ENCODE measurements at regions not wholly inside any gene's neighbourhood (a gene's known extent, or its start where the extent isn't known, plus 50 kb on each side); places are given as distances from the start of the nearest gene placed in this dataset.
"Not testable (repeated sequence)": the region's sequence is repeated elsewhere in the genome, so short reads cannot be mapped to it uniquely, and the experiment has no call there.

DNA sequence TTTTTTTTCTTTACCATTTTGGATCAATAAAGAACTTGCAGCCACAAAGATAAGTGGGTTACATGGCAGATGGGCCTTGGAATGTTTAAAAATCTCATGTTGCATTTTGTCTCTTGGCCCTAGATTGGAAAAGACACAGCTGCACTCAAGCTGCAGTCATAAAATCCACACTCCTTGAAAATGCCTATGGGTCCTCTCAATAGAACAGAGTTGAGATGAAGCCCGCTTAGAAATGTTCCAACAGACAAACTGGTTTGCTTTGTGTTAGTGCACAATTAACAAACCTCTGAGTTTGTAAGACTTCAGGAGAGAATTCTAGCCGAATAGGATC, 401.2 kb upstream of the CDIN1 start:
- TF ChIP-seq, protein P1, sequence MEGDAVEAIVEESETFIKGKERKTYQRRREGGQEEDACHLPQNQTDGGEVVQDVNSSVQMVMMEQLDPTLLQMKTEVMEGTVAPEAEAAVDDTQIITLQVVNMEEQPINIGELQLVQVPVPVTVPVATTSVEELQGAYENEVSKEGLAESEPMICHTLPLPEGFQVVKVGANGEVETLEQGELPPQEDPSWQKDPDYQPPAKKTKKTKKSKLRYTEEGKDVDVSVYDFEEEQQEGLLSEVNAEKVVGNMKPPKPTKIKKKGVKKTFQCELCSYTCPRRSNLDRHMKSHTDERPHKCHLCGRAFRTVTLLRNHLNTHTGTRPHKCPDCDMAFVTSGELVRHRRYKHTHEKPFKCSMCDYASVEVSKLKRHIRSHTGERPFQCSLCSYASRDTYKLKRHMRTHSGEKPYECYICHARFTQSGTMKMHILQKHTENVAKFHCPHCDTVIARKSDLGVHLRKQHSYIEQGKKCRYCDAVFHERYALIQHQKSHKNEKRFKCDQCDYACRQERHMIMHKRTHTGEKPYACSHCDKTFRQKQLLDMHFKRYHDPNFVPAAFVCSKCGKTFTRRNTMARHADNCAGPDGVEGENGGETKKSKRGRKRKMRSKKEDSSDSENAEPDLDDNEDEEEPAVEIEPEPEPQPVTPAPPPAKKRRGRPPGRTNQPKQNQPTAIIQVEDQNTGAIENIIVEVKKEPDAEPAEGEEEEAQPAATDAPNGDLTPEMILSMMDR (IDR thresholded peaks at IDR 0.05; ENCODE audit: unreplicated experiment in 3 of 3): no peak

DNA sequence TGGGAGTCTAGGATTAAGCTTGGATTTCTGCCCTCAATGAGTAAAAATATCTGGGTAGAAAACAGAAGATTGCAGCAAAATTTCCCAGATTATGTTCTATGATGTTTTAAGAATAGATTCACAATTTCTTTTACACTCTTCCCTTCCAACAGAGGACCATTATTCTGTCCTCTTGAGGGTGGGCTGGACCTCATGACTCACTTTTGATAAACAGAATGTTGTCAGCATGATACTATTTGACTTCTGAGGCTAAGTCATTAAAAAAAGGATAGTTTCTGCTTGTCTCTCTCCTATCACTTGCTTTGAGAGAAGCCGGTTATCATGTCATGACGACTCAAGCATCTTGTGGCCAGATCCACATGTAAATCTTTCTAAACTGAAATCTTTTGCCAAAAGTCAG, 396.2 kb upstream of the CDIN1 start:
- Mint-ChIP-seq H3K9me3 (peaks cover 3% of the 10 kb centered on the region), H3K36me3 (ENCODE audit: low read depth) (no peaks in the 10 kb centered on the region), H3K4me1 (peaks cover 20% of the 10 kb centered on the region), H3K27ac (no peak overlapping the region), H3K4me3 (no peak overlapping the region), H3K27me3 (ENCODE audit: low read depth) (no peaks in the 10 kb centered on the region)
- TF ChIP-seq, protein P1 (IDR thresholded peaks at IDR 0.05; ENCODE audit: unreplicated experiment in 3 of 3): no peak

More for the DNA sequence above, 401.2 kb upstream of the CDIN1 start:
- H3K36me3 Mint-ChIP-seq (ENCODE audit: low read depth): no peaks in the 10 kb centered on the region
- no peaks in the 10 kb centered on the region for H3K9me3 Mint-ChIP-seq
- peak overlapping the region; percentile 88 to 96 (median 92) for H3K27ac Mint-ChIP-seq
- H3K4me3 Mint-ChIP-seq: no peak overlapping the region
- peaks cover 37% of the 10 kb centered on the region for H3K4me1 Mint-ChIP-seq
- no peaks in the 10 kb centered on the region for H3K27me3 Mint-ChIP-seq (ENCODE audit: low read depth)

GRCh38 chr15:36185438-36185837, 394.0 kb upstream of the CDIN1 start:
- Mint-ChIP-seq H3K4me3 (no peak overlapping the region), H3K27ac (peak overlapping the region; percentile 21 to 57 (median 56)), H3K9me3 (peaks cover 8% of the 10 kb centered on the region), H3K4me1 (peaks cover 11% of the 10 kb centered on the region), H3K36me3 (ENCODE audit: low read depth) (no peaks in the 10 kb centered on the region), H3K27me3 (ENCODE audit: low read depth) (no peaks in the 10 kb centered on the region)
- TF ChIP-seq, protein P1 (IDR thresholded peaks at IDR 0.05; ENCODE audit: unreplicated experiment in 3 of 3): no peak

- no peaks in the 10 kb centered on the region for H3K27me3 Mint-ChIP-seq (ENCODE audit: low read depth)
- H3K9me3 Mint-ChIP-seq: peaks cover 8% of the 10 kb centered on the region
- no peaks in the 10 kb centered on the region for H3K36me3 Mint-ChIP-seq (ENCODE audit: low read depth)
- peak overlapping the region in 2 of 3 experiments; percentile 56 to 57 for H3K27ac Mint-ChIP-seq
- TF ChIP-seq, protein P1 (IDR thresholded peaks at IDR 0.05; ENCODE audit: unreplicated experiment in 3 of 3): no peak
- H3K4me3 Mint-ChIP-seq: no peak overlapping the region
- peaks cover 11% of the 10 kb centered on the region for H3K4me1 Mint-ChIP-seq
Measured at GRCh38 chr15:36185845-36186244, 393.6 kb upstream of the CDIN1 start.

- no peaks in the 10 kb centered on the region for H3K36me3 Mint-ChIP-seq (ENCODE audit: low read depth)
- H3K9me3 Mint-ChIP-seq: peaks cover 9% of the 10 kb centered on the region
- TF ChIP-seq, protein P1 (IDR thresholded peaks at IDR 0.05; ENCODE audit: unreplicated experiment in 3 of 3): no peak
- H3K27ac Mint-ChIP-seq: no peak overlapping the region
- H3K4me3 Mint-ChIP-seq: no peak overlapping the region
- H3K4me1 Mint-ChIP-seq: peaks cover 11% of the 10 kb centered on the region
- H3K27me3 Mint-ChIP-seq (ENCODE audit: low read depth): no peaks in the 10 kb centered on the region
Measured at GRCh38 chr15:36186376-36186775, 393.1 kb upstream of the CDIN1 start.

DNA sequence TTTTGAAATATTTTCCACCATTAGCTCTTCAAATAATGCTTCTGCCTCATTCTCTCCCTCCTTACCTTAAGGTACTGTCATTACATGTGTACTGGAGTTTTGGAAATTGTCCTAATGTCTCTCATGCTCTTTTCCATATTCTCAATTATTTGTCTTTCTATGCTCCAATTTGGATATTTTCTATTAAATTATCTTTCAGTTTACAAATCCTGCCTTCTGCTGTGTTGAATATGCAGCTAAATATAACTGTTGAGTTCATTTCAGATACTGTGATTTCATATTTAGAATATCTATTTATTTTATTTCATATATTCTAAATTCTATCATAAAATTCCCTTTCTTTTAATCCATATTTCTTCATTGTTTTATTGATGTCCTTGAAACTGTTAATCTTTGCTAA, 388.0 kb upstream of the CDIN1 start:
- TF ChIP-seq, protein P1 (IDR thresholded peaks at IDR 0.05; ENCODE audit: unreplicated experiment in 3 of 3): no peak

GRCh38 chr15:36195361-36196007, 383.9 kb upstream of the CDIN1 start:
- H3K27ac Mint-ChIP-seq: not testable (repeated sequence)

More for the DNA sequence above, 388.0 kb upstream of the CDIN1 start:
- Mint-ChIP-seq H3K9me3 (peaks cover 11% of the 10 kb centered on the region), H3K4me1 (no peaks in the 10 kb centered on the region), H3K27ac (no peak overlapping the region), H3K4me3 (no peak overlapping the region), H3K27me3 (ENCODE audit: low read depth) (no peaks in the 10 kb centered on the region), H3K36me3 (ENCODE audit: low read depth) (no peaks in the 10 kb centered on the region)

More at GRCh38 chr15:36195361-36196007, 383.9 kb upstream of the CDIN1 start:
- H3K4me3 Mint-ChIP-seq; H3K9me3 Mint-ChIP-seq; H3K36me3 Mint-ChIP-seq (ENCODE audit: low read depth); H3K27me3 Mint-ChIP-seq (ENCODE audit: low read depth); H3K4me1 Mint-ChIP-seq: not testable (repeated sequence)

Data from nephron (organoid).